Suppressor macrophage treated with lipopolysaccharide for 4 hours (primary cell): ENCODE measurements at regions not wholly inside any gene's neighbourhood (a gene's known extent, or its start where the extent isn't known, plus 50 kb on each side); places are given as distances from the start of the nearest gene placed in this dataset.

Source experiments
- DNase-seq: peaks from one replicate; pipeline ENCODE4 v3.0.0-alpha.2; 2020

GRCh38 chr5:35312267-35312666 lies 82.0 kb upstream of the PRLR start:
- no peak for DNase-seq

GRCh38 chr5:35309365-35310130 lies 79.3 kb upstream of the PRLR start:
- no peak for DNase-seq

- no peak for DNase-seq
Observed at GRCh38 chr5:35308421-35308820, 78.1 kb upstream of the PRLR start.

- no peak for DNase-seq
Observed at GRCh38 chr5:35306716-35307365, 76.6 kb upstream of the PRLR start.

GRCh38 chr5:35305336-35306020 lies 75.2 kb upstream of the PRLR start:
- no peak for DNase-seq

GRCh38 chr5:35304291-35304690 lies 74.0 kb upstream of the PRLR start:
- DNase-seq, result no peak

GRCh38 chr5:35303152-35303551 lies 72.9 kb upstream of the PRLR start:
- peak; percentile 29 for DNase-seq

- DNase-seq, result no peak
Observed at GRCh38 chr5:35302544-35302943, 72.3 kb upstream of the PRLR start.

DNA sequence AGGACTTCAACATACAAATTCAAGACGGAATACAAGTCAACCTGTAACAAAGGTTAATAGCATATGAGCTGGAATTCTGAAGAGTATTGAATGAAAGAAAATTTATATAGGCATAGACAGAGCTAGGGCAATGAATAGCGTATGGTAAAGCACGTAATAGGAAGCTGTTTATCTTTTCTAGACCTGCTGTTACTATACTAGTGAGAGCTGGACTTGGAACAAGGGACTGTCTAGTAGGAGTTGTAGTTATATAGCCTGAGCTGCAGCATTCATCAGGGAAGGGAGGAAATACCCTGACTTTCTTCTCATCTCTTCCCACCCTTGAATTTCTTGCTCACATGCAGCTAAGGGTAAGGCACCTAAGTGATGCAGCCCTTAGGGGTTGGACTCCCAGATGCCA lies 67.5 kb upstream of the PRLR start:
- no peak for DNase-seq

GRCh38 chr5:35294976-35295375 lies 64.7 kb upstream of the PRLR start:
- DNase-seq, result no peak

GRCh38 chr5:35294017-35294416 lies 63.7 kb upstream of the PRLR start:
- DNase-seq, result no peak

GRCh38 chr5:35285435-35285834 lies 55.1 kb upstream of the PRLR start:
- DNase-seq, result no peak

DNA sequence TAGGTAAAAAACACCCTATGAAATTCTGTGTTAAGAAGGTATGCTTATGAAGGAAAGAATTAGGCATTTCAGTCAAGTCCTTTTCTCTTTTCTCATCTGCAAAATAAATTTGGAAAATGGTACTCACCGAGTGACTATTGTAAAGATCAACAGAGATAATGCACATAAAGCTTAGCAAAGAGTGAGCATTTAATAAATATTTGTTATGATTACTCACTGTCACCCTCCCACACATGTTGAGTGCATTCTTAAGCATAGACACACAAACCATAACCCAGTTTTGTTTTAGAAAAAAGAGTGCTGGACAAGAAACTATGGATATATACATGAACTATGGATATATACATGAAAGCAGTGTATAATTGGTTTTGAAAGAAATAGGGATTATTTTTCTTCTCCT lies 54.7 kb upstream of the PRLR start:
- no peak for DNase-seq

- DNase-seq, result no peak
Observed at GRCh38 chr5:35284364-35284763, 54.1 kb upstream of the PRLR start.

GRCh38 chr5:35282810-35283209 lies 52.5 kb upstream of the PRLR start:
- no peak for DNase-seq

DNA sequence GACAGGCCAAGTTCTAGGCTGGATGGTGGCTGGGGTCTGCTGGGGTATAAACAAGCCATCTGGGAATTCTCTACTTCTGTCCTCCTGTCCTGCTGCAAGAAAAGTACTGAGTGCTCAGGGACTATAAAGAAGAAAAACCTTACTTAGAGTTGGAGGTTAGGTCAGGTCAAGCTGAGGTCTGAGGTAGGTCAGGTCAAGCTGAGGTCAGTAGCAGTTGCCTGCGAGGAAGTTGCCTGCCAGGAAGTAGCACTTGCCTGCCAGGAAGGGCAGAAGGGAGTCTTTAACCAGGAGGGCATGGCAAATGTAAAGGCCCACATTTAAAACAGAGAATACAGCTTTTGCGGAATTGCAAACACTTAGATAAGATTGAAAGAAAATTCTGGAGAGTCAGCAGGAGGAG lies 51.3 kb upstream of the PRLR start:
- DNase-seq, result no peak
